A673 (cell line): ENCODE measurements at regions not wholly inside any gene's neighbourhood (a gene's known extent, or its start where the extent isn't known, plus 50 kb on each side); places are given as distances from the start of the nearest gene placed in this dataset.
"Not testable (repeated sequence)": the region's sequence is repeated elsewhere in the genome, so short reads cannot be mapped to it uniquely, and the experiment has no call there.

Experiments used
- BruUV-seq: library from RNA; stranded (reverse); fragments of 400-500 nt; replicated peaks from 2 replicates; lab custom pipeline; 2021; lab: Mats Ljungman, UMichigan
- CTCF ChIA-PET: fragments of 300-600 bp; sonication (Branson Sonifier 250); formaldehyde crosslinking; loops from one replicate; lab custom pipeline; 2022; ENCODE audit warnings: antibody characterized with exemption; lab: Charles Lee
- POLR2A ChIA-PET: fragments of 300-600 bp; sonication (Branson Sonifier 250); formaldehyde crosslinking; loops from one replicate; lab custom pipeline; 2022; ENCODE audit warnings: antibody characterized with exemption; ENCODE audit not compliant: low non-redundant PET; lab: Charles Lee
- DNase-seq: peaks from one replicate; pipeline ENCODE4 v3.0.0-alpha.2; 2015; ENCODE audit warnings: low spot score
- H3K27ac ChIP-seq: fragments of 200-600 bp; sonication (generic); 2 replicates; pipeline ENCODE4 v1.5.1; 2016; ENCODE audit warnings: mixed run types, low read depth, mild to moderate bottlenecking, mixed read lengths, antibody characterized with exemption, low read length; ENCODE audit not compliant: poor library complexity, severe bottlenecking
- H3K27me3 ChIP-seq: fragments of 200-600 bp; sonication (generic); replicated peaks from 2 replicates; pipeline ENCODE4 v1.6.1; 2017; ENCODE audit warnings: mixed run types, low read depth, mild to moderate bottlenecking, mixed read lengths, antibody characterized with exemption, low read length; ENCODE audit not compliant: insufficient read depth, poor library complexity
- H3K36me3 ChIP-seq: fragments of 200-600 bp; sonication (generic); 2 replicates; pipeline ENCODE4 v1.6.1; 2016; ENCODE audit warnings: mixed run types, mild to moderate bottlenecking, mixed read lengths, antibody characterized with exemption, low read length; ENCODE audit not compliant: insufficient read depth, poor library complexity, severe bottlenecking
- H3K4me1 ChIP-seq: fragments of 200-600 bp; sonication (generic); 2 replicates; pipeline ENCODE4 v1.6.1; 2017; ENCODE audit warnings: mixed run types, mild to moderate bottlenecking, mixed read lengths, antibody characterized with exemption, low read length; ENCODE audit not compliant: insufficient read depth, poor library complexity, severe bottlenecking
- H3K4me3 ChIP-seq: fragments of 200-600 bp; sonication (generic); 2 replicates; pipeline ENCODE4 v1.5.1; 2016; ENCODE audit warnings: low read depth, mixed run types, mild to moderate bottlenecking, mixed read lengths, low read length; ENCODE audit not compliant: poor library complexity, severe bottlenecking
- H3K9me3 ChIP-seq: fragments of 200-600 bp; sonication (generic); 2 replicates; pipeline ENCODE4 v1.6.1; 2016; ENCODE audit warnings: mixed run types, low read depth, mild to moderate bottlenecking, mixed read lengths, antibody characterized with exemption, low read length; ENCODE audit not compliant: poor library complexity, severe bottlenecking
- CTCF ChIP-seq: fragments of 300-800, 200-600 bp; sonication (generic); conservative IDR thresholded peaks from 2 replicates; pipeline ENCODE4 v1.5.1; 2017; ENCODE audit warnings: low read depth, mild to moderate bottlenecking, antibody characterized with exemption, low read length, moderate library complexity, mixed read lengths
- EZH2 ChIP-seq: fragments of 200-600 bp; sonication (generic); IDR thresholded peaks from 2 replicates; pipeline ENCODE4 v1.6.1; 2017; ENCODE audit warnings: borderline replicate concordance, low read depth, mild to moderate bottlenecking, mixed read lengths, antibody characterized with exemption, low read length; ENCODE audit not compliant: poor library complexity, severe bottlenecking
- intact Hi-C: fragments of 100-400 bp; cut with micrococcal nuclease; formaldehyde crosslinking; loops from one replicate; pipeline ENCODE4 v1.10.0; 2022; ENCODE audit not compliant: unreplicated experiment

GRCh38 chr18:10170375-10170774 lies 256.6 kb downstream of the VAPA start:
- intact Hi-C loops, result no loop called here
- POLR2A ChIA-PET, result interaction anchor here (0.6 kb wide), 1 partner anchor 1468 kb away, joined by 3 read pairs; no protein-coding TSS in a partner anchor
- CTCF ChIA-PET, result no interaction called here

GRCh38 chr18:10175333-10175732 lies 261.5 kb downstream of the VAPA start:
- POLR2A ChIA-PET, BruUV-seq: not testable (repeated sequence)

More at GRCh38 chr18:10170375-10170774, 256.6 kb downstream of the VAPA start:
- Histone ChIP-seq H3K4me1 (no peaks in the 10 kb centered on the region), H3K9me3 (no peaks in the 10 kb centered on the region), H3K36me3 (no peaks in the 10 kb centered on the region), H3K27me3 (no peaks in the 10 kb centered on the region), H3K27ac (no peak overlapping the region), H3K4me3 (no peak overlapping the region)
- TF ChIP-seq CTCF, result no peak
- TF ChIP-seq EZH2, result no peak
- BruUV-seq, result no TSS peak
- DNase-seq, result no peak

GRCh38 chr18:10179326-10179725 lies 265.5 kb downstream of the VAPA start:
- H3K27ac ChIP-seq, H3K4me3 ChIP-seq, POLR2A ChIA-PET, BruUV-seq, intact Hi-C loops, H3K4me1 ChIP-seq, CTCF ChIA-PET, H3K27me3 ChIP-seq, H3K36me3 ChIP-seq, DNase-seq, H3K9me3 ChIP-seq: not testable (repeated sequence)

More at GRCh38 chr18:10175333-10175732, 261.5 kb downstream of the VAPA start:
- H3K27ac ChIP-seq, H3K4me1 ChIP-seq, H3K27me3 ChIP-seq, intact Hi-C loops, H3K9me3 ChIP-seq, H3K36me3 ChIP-seq, DNase-seq, CTCF ChIA-PET, H3K4me3 ChIP-seq: not testable (repeated sequence)

GRCh38 chr18:10182009-10182624 lies 268.3 kb downstream of the VAPA start:
- Histone ChIP-seq H3K9me3 (no peaks in the 10 kb centered on the region), H3K36me3 (no peaks in the 10 kb centered on the region), H3K4me3 (no peak overlapping the region), H3K4me1 (no peaks in the 10 kb centered on the region), H3K27me3 (no peaks in the 10 kb centered on the region), H3K27ac (no peak overlapping the region)
- ChIA-PET POLR2A (no interaction called here), CTCF (no interaction called here)
- BruUV-seq, result no TSS peak
- intact Hi-C loops, result no loop called here
- TF ChIP-seq EZH2 (no peak), CTCF (no peak)
- DNase-seq, result peak; percentile 10
